ENCODE measurements at regions not wholly inside any gene's neighbourhood (a gene's known extent, or its start where the extent isn't known, plus 50 kb on each side); places are given as distances from the start of the nearest gene placed in this dataset.

DNA sequence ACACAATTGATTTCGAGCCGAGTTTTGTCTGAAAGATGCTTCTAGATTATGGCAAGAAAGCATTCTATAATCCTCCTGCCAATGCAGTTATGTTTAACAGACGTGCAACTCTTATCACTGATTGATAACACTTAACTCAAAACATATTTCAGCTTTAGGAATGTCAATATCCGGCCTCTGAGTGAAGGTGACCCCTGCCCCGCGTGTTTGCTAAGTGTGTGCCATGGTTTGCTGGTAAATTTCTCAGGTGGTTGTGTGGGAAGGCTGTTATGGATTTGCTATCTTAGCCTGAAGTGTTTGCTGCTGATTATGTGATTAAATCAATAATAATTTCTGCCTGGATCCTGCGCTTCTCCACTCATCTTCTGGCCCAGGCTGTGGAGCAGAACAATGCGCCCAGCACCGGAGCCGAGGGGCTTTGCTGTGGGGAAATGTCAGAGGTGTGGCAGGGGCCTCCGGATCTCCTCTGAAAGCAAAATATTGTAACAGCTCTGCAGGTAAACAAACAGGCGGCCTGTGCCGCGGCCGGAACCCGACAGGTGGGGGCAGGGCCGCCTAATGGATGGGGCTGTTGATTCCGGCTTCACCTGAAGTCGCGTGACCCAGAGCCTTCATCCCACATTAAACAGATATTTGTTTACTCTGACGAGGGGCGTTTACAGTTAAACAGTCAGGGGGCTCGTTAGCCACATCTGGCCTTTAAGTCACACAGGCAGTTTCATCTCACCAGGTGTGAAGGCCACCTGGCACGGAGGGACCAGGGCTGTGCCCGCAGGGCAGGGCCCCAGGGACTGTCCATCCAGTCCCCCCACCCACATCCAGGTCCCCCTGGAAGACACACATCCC lies 210.7 kb upstream of the SALL3 start:
- H3K36me3 ChIP-seq, result no peaks in the 10 kb centered on the region
- H3K9me3 ChIP-seq, result no peaks in the 10 kb centered on the region
- WGBS, 5 donors, result 37 to 57% (median 46%) methylated on average over 14 to 25 of the region's 25 CpGs
- no peak overlapping the region for H3K4me3 ChIP-seq
- no peak overlapping the region for H3K27ac ChIP-seq
- DNase-seq, result no peak
- peaks cover 0 to 44% (median 0%) of the 10 kb centered on the region in 7 donors for H3K27me3 ChIP-seq (replicated peaks in 1 of 7)
- H3K4me1 ChIP-seq, result no peaks in the 10 kb centered on the region
- TF ChIP-seq, protein P1, sequence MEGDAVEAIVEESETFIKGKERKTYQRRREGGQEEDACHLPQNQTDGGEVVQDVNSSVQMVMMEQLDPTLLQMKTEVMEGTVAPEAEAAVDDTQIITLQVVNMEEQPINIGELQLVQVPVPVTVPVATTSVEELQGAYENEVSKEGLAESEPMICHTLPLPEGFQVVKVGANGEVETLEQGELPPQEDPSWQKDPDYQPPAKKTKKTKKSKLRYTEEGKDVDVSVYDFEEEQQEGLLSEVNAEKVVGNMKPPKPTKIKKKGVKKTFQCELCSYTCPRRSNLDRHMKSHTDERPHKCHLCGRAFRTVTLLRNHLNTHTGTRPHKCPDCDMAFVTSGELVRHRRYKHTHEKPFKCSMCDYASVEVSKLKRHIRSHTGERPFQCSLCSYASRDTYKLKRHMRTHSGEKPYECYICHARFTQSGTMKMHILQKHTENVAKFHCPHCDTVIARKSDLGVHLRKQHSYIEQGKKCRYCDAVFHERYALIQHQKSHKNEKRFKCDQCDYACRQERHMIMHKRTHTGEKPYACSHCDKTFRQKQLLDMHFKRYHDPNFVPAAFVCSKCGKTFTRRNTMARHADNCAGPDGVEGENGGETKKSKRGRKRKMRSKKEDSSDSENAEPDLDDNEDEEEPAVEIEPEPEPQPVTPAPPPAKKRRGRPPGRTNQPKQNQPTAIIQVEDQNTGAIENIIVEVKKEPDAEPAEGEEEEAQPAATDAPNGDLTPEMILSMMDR (IDR thresholded peaks at IDR 0.05 in 8 of 11, conservative IDR thresholded peaks at IDR 0.05 in 3 of 11), result no peak
- TF ChIP-seq POLR2AphosphoS5 (IDR thresholded peaks at IDR 0.05), result no peak
- no peak for TF ChIP-seq POLR2A (IDR thresholded peaks at IDR 0.05)
- intact Hi-C loops (cut with DNase I; ENCODE audit: low total_unique reads), result no loop called here

DNA sequence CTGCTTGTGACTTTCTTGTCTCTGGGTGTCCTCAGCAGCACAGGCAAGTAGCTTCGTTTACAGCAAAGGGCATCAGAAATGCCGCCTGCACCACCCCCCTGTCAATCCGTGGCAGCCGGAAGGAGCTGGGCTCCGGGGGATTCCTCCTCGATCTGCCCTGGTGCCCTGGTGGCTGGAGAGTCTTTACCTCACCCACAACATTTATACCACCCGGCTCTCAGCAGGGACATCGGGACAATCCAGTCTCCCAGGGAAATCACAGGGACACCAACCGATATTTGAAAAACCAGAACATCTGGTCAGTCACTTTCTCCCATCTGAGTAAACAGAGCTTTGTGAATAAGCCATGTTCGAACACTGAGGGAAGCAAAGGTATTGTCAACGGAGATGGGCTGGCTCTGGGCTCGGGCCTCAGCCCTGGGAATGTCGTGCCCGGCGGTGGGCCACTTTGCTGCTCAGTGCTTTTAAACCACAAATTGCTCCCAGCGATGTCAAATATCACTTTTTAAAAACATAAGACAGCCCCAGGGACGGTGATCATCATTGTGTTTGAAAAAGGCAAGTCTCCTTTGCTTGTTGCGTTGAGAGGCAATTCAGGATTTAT lies 210.0 kb upstream of the SALL3 start:
- no peak for TF ChIP-seq POLR2AphosphoS5 (IDR thresholded peaks at IDR 0.05)
- no peak overlapping the region for H3K27ac ChIP-seq
- no peaks in the 10 kb centered on the region for H3K4me1 ChIP-seq
- intact Hi-C loops (cut with DNase I; ENCODE audit: low total_unique reads), result no loop called here
- peaks cover 0 to 44% (median 0%) of the 10 kb centered on the region in 7 donors for H3K27me3 ChIP-seq (replicated peaks in 1 of 7)
- DNase-seq, result no peak
- H3K4me3 ChIP-seq, result no peak overlapping the region
- 64 to 70% (median 69%) methylated on average over 15 to 18 of the region's 18 CpGs for WGBS, 5 donors
- no peaks in the 10 kb centered on the region for H3K36me3 ChIP-seq
- no peaks in the 10 kb centered on the region for H3K9me3 ChIP-seq

DNA sequence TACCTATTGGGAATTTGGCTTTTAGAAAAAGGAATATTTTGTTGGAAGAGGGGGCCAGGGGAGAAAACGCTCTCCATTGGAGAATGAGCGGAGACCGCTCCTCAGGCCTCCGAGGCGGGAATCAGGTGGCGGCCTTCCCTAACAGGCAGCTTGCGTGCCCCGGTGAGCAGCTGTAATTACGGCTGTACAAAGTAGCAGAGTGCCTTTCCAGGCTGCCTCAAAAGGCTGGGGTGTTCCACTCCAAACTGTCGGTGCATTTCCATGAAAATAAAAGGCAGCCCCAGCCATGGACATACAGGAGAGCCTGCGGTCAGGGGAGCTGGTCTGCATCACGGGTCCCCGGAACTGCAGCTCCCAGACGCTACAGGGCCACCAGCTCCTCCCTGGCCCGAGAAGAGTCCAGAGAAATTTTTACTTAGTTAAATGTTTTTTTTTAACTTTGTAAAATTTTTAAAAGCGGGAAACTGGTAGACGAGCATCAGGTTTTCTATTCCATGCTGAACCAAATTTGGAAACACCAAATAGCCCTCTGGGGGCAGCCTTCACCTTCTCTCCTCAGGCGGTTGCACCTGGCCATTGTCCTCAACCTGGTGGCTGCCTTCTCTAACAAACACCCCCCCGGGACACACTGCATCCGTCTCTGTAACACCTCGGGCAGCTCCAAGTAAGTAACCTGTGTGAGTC lies 209.3 kb upstream of the SALL3 start:
- intact Hi-C loops (cut with DNase I; ENCODE audit: low total_unique reads), result no loop called here
- TF ChIP-seq POLR2A (IDR thresholded peaks at IDR 0.05) (no peak), POLR2AphosphoS5 (IDR thresholded peaks at IDR 0.05) (no peak)
- TF ChIP-seq, protein P1 (IDR thresholded peaks at IDR 0.05 in 8 of 11, conservative IDR thresholded peaks at IDR 0.05 in 3 of 11), result no peak
- 80 to 84% (median 82%) methylated on average over 21 of the region's 21 CpGs for WGBS, 5 donors
- no peaks in the 10 kb centered on the region for H3K9me3 ChIP-seq
- peaks cover 0 to 41% (median 0%) of the 10 kb centered on the region in 7 donors for H3K27me3 ChIP-seq (replicated peaks in 1 of 7)
- no peak overlapping the region for H3K27ac ChIP-seq
- H3K4me3 ChIP-seq, result no peak overlapping the region
- H3K36me3 ChIP-seq, result no peaks in the 10 kb centered on the region
- DNase-seq, result no peak
- no peaks in the 10 kb centered on the region for H3K4me1 ChIP-seq

DNA sequence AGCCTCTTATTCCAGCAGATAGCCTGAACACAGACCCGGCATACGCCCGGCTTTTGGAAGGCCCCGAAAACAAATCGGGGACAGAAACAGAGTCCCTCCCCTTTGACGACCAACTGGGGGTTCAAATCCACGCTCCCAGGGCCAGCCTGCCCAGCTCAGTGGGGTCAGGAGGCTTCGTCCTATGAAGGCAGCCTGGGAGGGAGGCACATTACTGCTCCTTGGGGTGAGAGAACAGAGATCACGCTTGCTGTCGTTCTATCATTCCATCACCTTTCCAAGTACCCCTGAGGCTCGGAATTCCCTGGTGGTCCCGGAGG lies 208.8 kb upstream of the SALL3 start:
- TF ChIP-seq POLR2AphosphoS5 (IDR thresholded peaks at IDR 0.05) (no peak), POLR2A (IDR thresholded peaks at IDR 0.05) (no peak)
- TF ChIP-seq, protein P1 (IDR thresholded peaks at IDR 0.05 in 8 of 11, conservative IDR thresholded peaks at IDR 0.05 in 3 of 11), result no peak
- no peaks in the 10 kb centered on the region for H3K36me3 ChIP-seq
- intact Hi-C loops (cut with DNase I; ENCODE audit: low total_unique reads), result no loop called here
- no peak overlapping the region for H3K27ac ChIP-seq
- H3K9me3 ChIP-seq, result no peaks in the 10 kb centered on the region
- 73 to 84% (median 78%) methylated on average over 12 of the region's 12 CpGs for WGBS, 5 donors
- peaks cover 0 to 36% (median 0%) of the 10 kb centered on the region in 7 donors for H3K27me3 ChIP-seq (replicated peaks in 1 of 7)
- H3K4me1 ChIP-seq, result no peaks in the 10 kb centered on the region
- DNase-seq, result no peak
- H3K4me3 ChIP-seq, result no peak overlapping the region

Measured in spleen (tissue), 11 donors.